ELF-1 (cell line): ENCODE measurements at regions not wholly inside any gene's neighbourhood (a gene's known extent, or its start where the extent isn't known, plus 50 kb on each side); places are given as distances from the start of the nearest gene placed in this dataset.
"Not testable (repeated sequence)": the region's sequence is repeated elsewhere in the genome, so short reads cannot be mapped to it uniquely, and the experiment has no call there.

Source experiments
- DNase-seq: peaks from one replicate; pipeline ENCODE4 v3.0.0-alpha.2; 2016; ENCODE audit warnings: low read depth, low spot score

DNA sequence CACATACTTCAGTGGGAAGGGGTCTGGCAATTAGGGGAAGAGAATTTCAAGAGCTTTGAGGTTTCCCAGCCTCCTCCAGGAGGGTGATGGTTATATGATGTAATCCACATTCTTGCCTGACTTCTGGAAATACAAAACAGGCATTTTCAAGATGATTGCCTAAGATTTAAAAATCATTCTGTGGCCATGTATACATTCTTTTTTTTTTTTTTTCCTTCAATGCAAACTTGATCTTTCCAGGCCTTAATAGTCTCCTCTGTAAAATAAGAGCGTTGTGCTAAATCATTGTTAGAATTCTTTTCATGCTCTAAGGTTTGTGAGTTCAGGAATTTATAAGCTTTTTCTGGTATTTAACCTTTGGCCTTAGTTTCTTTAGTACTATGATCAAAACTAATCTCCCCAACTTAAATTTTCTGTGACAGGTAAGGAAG lies 192.3 kb upstream of the HMCN1 start:
- DNase-seq = peak; percentile 50

- no peak for DNase-seq
Observed at GRCh38 chr1:185540295-185540694, 193.9 kb upstream of the HMCN1 start.

DNA sequence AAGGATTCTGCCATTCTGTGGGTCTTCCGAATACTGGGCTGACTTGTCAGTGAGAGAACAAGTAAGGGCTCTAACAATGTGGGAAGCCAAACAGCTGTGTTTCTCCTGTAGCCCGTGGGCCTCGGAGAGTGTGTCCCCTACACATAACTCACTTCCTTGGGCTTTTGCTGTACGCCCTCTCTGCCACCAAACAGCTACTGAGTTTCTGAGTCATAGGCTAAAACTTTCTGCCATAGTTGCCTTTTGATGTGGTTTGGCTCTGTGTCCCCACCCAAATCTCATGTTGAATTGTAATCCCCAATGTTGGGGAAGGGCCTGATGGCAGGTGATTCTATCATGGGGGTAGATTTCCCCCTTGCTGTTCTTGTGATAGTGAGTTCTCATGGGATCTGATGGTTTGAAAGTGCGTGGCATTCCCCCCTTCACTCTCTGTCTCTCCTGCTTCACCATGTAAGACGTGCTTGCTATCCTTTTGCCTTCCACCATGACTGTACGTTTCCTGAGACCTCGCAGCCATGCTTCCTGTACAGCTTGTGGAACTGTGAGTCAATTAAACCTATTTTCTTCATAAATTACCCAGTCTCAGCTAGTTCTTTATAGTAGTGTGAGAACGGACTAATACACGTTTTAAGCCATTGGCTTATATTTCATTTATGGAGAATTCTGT lies 194.8 kb upstream of the HMCN1 start:
- DNase-seq = no peak

DNA sequence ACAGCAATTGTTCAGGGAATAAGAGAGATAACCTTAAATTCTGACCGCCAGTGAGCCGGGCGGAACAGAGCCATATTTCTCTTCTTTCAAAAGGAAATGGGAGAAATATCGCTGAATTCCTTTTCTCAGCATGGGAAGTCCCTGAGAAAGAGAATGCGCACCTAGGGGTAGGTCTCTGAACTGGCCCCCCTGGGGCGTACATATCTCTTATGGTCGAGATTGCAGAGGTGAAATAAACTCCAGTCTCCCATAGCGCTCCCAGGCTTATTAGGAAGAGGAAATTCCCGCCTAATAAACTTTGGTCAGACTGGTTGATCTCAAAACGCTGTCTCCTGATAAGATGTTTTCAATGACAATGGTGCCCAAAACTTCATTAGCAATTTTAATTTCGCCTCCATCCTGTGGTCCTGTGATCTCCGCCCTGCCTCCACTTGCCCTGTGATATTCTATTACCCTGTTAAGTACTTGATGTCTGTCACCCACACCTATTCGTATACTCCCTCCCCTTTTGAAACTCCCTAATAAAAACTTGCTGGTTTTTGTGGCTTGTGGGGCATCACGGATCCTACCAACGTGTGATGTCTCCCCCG lies 195.8 kb upstream of the HMCN1 start:
- peak; percentile 34 for DNase-seq

GRCh38 chr1:185537596-185537995 lies 196.6 kb upstream of the HMCN1 start:
- DNase-seq = no peak

GRCh38 chr1:185536165-185536920 lies 197.8 kb upstream of the HMCN1 start:
- no peak for DNase-seq

GRCh38 chr1:185535621-185536020 lies 198.6 kb upstream of the HMCN1 start:
- DNase-seq = no peak

DNA sequence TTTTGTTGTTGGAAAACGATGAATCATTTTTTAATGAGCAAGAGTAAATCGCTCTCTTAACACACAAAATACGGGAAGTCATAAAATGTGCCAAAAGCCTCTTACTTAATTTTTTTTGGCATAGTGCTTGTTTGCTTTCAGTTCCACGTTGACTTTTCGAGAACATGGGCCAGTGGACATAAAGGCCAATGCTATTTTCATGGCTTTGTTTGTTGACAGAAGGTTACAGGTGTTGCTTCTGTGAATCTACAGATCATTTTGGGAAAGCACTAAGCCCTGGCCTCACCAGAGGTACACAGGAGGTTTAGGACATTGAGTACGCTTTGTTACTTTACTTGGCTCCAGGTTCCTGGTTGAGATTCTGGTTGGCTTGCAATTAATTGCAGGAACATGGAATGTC lies 199.4 kb upstream of the HMCN1 start:
- DNase-seq = no peak

DNA sequence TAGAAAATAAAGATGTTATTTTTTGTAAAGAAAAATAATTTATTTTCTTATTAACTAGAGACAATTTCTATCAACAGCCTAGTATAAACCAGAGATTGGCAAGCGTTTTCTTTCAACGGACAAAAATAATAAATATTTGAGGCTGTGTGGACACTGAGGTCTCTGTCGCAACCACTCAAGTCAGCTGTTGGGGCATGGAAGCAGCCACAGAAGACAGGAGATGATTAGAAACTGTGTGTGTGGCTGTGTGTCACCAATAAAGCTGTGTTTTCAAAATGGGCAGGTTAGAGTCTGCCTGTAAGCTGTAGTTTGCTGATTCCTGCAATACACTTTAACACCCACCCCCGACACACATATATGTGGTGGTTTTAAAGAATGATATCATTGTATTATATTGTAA lies 200.6 kb upstream of the HMCN1 start:
- no peak for DNase-seq

- DNase-seq = no peak
Observed at GRCh38 chr1:185532856-185533255, 201.3 kb upstream of the HMCN1 start.

DNA sequence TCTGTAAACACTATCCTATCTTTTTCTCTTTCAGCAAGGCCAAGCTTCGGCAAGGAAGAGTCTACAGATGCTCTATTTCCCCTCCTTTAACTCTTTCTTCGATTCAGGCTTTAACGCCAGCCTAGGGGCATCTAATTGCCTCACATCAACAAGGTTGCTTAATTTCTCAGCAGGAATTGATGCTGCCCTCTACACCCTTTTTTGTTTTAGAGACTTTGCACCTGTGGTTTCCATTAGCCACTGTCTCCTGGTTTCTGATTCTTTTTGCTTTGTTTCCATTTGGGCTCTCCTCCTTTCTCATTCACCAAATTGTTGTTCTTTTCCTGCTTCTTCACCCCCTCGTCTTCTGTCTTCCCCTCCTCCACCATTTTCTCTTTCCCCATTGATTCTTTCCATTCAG lies 202.4 kb upstream of the HMCN1 start:
- no peak for DNase-seq

- DNase-seq = no peak
Observed at GRCh38 chr1:185530215-185530614, 204.0 kb upstream of the HMCN1 start.

GRCh38 chr1:185529673-185530072 lies 204.5 kb upstream of the HMCN1 start:
- no peak for DNase-seq

- DNase-seq = no peak
Observed at GRCh38 chr1:185528084-185528676, 206.0 kb upstream of the HMCN1 start.

DNA sequence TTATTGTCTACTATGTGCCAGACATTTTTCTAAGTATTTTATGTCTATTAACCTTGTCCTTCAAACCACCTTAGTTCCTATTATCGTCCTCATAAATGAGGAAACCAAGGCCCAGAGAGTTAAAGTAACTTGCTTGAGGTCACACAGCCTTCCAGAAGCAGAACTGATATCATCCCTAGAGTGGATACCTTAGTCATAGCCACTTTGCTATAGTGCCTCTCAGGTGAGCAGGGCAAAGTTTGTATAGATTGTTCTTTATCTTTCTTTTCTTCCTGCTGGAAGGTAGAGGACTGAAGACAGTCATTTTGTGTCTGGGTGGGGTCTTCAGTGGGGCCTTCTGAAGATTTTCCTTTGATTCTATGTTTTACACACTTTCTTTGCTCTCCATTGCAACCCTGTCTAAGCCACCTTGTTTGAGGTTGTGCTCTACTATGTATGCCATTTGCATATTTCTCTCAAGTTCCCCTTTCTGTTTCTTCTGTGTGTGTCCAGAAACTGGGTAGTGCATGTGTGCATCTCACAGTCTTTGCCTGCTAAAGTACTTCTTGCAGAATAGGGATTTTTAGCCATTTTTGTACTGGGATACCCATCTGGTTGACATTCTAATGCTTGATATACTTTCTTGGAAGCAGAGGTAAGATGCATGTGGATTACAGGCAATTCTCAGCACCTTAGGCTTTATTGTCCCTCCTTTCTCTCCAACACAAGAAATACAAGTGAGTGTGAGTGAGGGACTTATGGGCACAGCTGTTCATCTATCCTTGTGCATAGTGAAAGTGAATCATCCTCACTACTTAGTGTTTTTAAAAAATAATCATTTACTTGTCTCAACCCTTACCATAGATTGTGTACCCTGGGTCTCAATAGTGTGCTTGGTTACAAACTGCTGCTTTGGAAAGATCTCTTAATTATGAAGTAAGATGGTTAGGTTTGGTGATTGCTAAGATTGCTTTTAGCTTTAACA lies 207.6 kb upstream of the HMCN1 start:
- no peak for DNase-seq

DNA sequence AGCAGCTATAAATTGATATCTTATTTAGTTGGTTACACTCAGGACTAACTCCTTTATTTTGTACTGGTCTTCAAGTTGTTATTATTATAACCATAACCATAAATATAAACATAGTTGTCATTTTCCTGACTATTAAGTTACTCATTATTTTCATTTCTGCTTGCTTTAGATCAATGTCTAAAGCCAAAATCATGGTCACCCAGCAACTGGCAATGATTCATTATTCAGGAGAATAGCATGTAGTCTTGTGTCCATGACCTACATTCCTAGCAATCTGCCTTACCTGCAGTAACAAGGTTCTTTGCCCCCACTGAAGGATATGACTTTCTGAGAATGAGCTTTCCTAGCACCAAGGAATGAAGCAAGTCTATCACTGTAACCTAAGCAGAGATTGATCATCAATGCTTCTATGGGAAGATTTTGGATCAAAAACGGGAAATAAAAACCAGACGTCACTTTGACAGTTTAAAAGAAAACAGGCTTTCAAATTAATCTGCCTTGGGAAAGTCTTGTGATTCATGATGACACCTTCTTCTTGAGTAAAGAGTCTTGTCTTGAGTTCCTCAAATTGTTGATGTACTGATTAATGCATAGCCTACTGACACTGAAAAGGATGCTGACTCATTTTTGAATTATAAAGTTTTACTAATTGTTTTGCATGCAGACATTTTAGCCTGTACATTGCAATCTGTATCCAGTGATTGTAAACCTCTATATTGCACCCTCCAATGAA lies 203.3 kb upstream of the IVNS1ABP start:
- no peak for DNase-seq

DNA sequence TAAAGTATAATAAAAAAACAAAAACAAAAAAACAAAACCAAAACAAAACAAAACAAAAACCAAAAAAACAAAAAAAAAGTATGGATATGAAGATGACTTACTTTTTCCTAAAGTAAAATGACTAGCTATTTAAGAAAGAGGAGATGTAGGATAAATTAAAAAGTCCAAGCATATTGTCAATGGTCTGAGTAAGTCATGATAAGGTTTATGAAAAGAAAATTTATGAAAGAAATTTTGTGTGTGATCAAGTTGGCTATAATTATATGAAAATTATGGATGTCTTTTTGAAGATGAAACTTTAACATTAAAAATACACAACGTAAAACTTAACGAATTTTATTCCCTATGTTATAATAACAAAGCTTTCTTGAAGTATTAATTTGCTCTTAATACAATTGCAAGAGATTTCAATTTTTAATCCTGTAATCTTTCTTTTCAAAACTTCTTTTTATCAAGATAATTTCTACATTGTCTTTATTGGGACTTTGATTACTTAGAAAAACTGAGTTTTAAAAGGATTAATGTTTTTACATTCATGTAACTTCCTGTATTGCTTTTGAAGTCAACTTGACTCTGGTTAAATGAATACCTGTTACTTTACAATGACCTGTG lies 200.9 kb upstream of the IVNS1ABP start:
- no peak for DNase-seq

DNA sequence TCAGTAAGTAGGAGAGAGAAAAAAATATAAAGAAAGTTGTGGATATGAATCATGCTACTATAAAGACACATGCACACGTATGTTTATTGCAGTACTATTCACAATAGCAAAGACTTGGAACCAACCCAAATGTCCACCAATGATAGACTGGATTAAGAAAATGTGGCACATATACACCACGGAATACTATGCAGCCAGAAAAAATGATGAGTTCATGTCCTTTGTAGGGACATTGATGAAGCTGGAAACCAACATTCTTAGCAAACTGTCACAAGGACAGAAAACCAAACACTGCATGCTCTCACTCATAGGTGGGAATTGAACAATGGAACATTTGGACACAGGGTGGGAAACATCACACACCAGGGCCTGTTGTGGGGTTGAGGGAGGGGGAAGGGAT lies 200.3 kb upstream of the IVNS1ABP start:
- DNase-seq = not testable (repeated sequence)

GRCh38 chr1:185515696-185516095 lies 198.7 kb upstream of the IVNS1ABP start:
- DNase-seq = no peak

- DNase-seq = no peak
Observed at GRCh38 chr1:185514311-185514710, 197.3 kb upstream of the IVNS1ABP start.
